Upper lobe of left lung (tissue), 4 donors: ENCODE measurements at regions not wholly inside any gene's neighbourhood (a gene's known extent, or its start where the extent isn't known, plus 50 kb on each side); places are given as distances from the start of the nearest gene placed in this dataset.

ENCODE experiments used
- EP300 ChIP-seq, 4 donors: sonication (generic); formaldehyde crosslinking; IDR thresholded peaks; one replicate each; pipeline ENCODE4 v1.5.1; 2017; ENCODE audit warnings: antibody characterized with exemption in 4 of 4, control low read depth in 2 of 4
- POLR2A ChIP-seq, 4 donors: fragments of 450-650 bp; IDR thresholded peaks; one replicate each; pipeline ENCODE4 v1.5.1; 2016 to 2017; ENCODE audit warnings: antibody characterized with exemption in 4 of 4, mild to moderate bottlenecking in 2 of 4
- POLR2AphosphoS5 ChIP-seq, 2 donors: sonication (generic); formaldehyde crosslinking; IDR thresholded peaks; one replicate each; pipeline ENCODE4 v1.5.1; 2017; ENCODE audit warnings: antibody characterized with exemption in 2 of 2
- TF ChIP-seq, protein P1 (sequence below), 6 experiments: fragments of 450-650 bp in 4 of 6; fragments of 200-600 bp in 2 of 6; sonication (generic) in 2 of 6; IDR thresholded peaks; one replicate each; pipeline ENCODE4 v1.5.1; 2016 to 2019; ENCODE audit warnings: antibody characterized with exemption in 6 of 6

DNA sequence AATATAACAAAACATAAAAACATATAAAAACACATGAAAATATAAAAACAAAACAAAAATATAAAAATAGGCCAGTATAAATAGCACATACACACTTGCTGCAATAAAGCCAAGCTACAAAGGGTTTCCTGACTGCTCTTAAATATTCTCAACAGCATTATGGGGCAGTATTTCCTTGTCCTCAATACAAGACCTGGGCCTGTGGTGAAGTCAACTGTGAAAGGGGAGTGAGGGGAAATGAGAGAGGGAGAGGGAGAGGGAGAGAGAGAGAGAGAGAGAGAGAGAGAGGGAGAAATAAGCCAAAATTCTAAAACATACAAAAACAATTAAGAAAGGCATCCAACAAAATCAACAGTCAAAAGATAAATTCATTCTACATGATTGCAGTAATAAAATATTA, 82.6 kb upstream of the NEDD4L start:
- TF ChIP-seq, protein P1, sequence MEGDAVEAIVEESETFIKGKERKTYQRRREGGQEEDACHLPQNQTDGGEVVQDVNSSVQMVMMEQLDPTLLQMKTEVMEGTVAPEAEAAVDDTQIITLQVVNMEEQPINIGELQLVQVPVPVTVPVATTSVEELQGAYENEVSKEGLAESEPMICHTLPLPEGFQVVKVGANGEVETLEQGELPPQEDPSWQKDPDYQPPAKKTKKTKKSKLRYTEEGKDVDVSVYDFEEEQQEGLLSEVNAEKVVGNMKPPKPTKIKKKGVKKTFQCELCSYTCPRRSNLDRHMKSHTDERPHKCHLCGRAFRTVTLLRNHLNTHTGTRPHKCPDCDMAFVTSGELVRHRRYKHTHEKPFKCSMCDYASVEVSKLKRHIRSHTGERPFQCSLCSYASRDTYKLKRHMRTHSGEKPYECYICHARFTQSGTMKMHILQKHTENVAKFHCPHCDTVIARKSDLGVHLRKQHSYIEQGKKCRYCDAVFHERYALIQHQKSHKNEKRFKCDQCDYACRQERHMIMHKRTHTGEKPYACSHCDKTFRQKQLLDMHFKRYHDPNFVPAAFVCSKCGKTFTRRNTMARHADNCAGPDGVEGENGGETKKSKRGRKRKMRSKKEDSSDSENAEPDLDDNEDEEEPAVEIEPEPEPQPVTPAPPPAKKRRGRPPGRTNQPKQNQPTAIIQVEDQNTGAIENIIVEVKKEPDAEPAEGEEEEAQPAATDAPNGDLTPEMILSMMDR (IDR thresholded peaks at IDR 0.05), result no peak
- TF ChIP-seq POLR2AphosphoS5 (IDR thresholded peaks at IDR 0.05) (no peak), EP300 (IDR thresholded peaks at IDR 0.05) (no peak), POLR2A (IDR thresholded peaks at IDR 0.05) (no peak)
